H1 (cell line): ENCODE measurements at regions not wholly inside any gene's neighbourhood (a gene's known extent, or its start where the extent isn't known, plus 50 kb on each side); places are given as distances from the start of the nearest gene placed in this dataset.

Experiments used
- CTCF ChIA-PET: fragments of 300-600 bp; sonication (Branson Sonifier 250); formaldehyde crosslinking; loops from one replicate; lab custom pipeline; 2021; ENCODE audit not compliant: partially characterized antibody; lab: Charles Lee
- POLR2A ChIA-PET: fragments of 300-600 bp; sonication (Branson Sonifier 250); formaldehyde crosslinking; loops from one replicate; lab custom pipeline; 2021; ENCODE audit warnings: inconsistent platforms; ENCODE audit not compliant: partially characterized antibody; lab: Charles Lee
- DNase-seq, 2 experiments: peaks; one replicate each; pipeline versions ENCODE4 v3.0.0 to v3.0.0-alpha.2; 2010 to 2022; ENCODE audit warnings: low spot score in 2 of 2, low read depth in 1 of 2, mixed read lengths in 1 of 2
- FAIRE-seq: peaks from 2 replicates; lab custom pipeline; 2011; peaks lifted over from hg19 to GRCh38; lab: Jason Lieb, UNC
- H2AFZ ChIP-seq: 2 replicates; pipeline ENCODE4 v1.8.1; 2012; ENCODE audit warnings: low read length, inconsistent platforms
- H2AK5ac ChIP-seq: 2 replicates; pipeline ENCODE4 v1.6.1; 2013; ENCODE audit warnings: low read depth, low read length
- H2BK120ac ChIP-seq: replicated peaks from 2 replicates; pipeline ENCODE3; 2013; ENCODE audit warnings: low read depth, low read length, inconsistent platforms
- H2BK12ac ChIP-seq: 2 replicates; pipeline ENCODE4 v1.6.1; 2013; ENCODE audit warnings: low read depth, low read length
- H2BK15ac ChIP-seq: 2 replicates; pipeline ENCODE4 v1.6.1; 2013; ENCODE audit warnings: low read length
- H2BK20ac ChIP-seq: 2 replicates; pipeline ENCODE4 v1.6.1; 2013; ENCODE audit warnings: low read length
- H2BK5ac ChIP-seq: 2 replicates; pipeline ENCODE4 v1.6.1; 2013; ENCODE audit warnings: low read depth, low read length
- H3K14ac ChIP-seq: 2 replicates; pipeline ENCODE4 v1.6.1; 2013; ENCODE audit warnings: inconsistent platforms; ENCODE audit not compliant: insufficient read length
- H3K18ac ChIP-seq: 2 replicates; pipeline ENCODE4 v1.6.1; 2013; ENCODE audit warnings: low read length; ENCODE audit errors: extremely low read depth
- H3K23ac ChIP-seq: 2 replicates; pipeline ENCODE4 v1.6.1; 2013; ENCODE audit warnings: inconsistent platforms; ENCODE audit not compliant: insufficient read length
- H3K23me2 ChIP-seq: 2 replicates; pipeline ENCODE4 v1.6.1; 2013; ENCODE audit warnings: low read depth, low read length
- H3K27ac ChIP-seq: 2 replicates; pipeline ENCODE4 v1.6.1; 2011; ENCODE audit warnings: low read depth, low read length, inconsistent platforms
- H3K27me3 ChIP-seq, 4 experiments: replicated peaks in 1 of 4; 1 replicate in 1 of 4; 2 replicates in 3 of 4; pipeline versions ENCODE4 v1.6.1 to v1.8.1; 2011 to 2013; ENCODE audit warnings: low read length in 3 of 4, mild to moderate bottlenecking in 3 of 4, inconsistent platforms in 2 of 4, mixed read lengths in 2 of 4, moderate library complexity in 1 of 4; ENCODE audit not compliant: control insufficient read depth in 3 of 4, insufficient read depth in 3 of 4; ENCODE audit errors: extremely low read depth in 1 of 4
- H3K36me3 ChIP-seq, 4 experiments: 2 replicates each; pipeline versions ENCODE4 v1.6.1 to v1.8.1; 2011 to 2013; ENCODE audit warnings: mild to moderate bottlenecking in 4 of 4, low read length in 3 of 4, moderate library complexity in 2 of 4, control low read depth in 1 of 4, inconsistent platforms in 1 of 4; ENCODE audit not compliant: insufficient read depth in 4 of 4, control insufficient read depth in 2 of 4
- H3K4ac ChIP-seq: replicated peaks from 2 replicates; pipeline ENCODE3; 2013; ENCODE audit warnings: low read length, low read depth, mixed read lengths, inconsistent platforms; ENCODE audit not compliant: insufficient read length
- H3K4me1 ChIP-seq, 4 experiments: replicated peaks in 1 of 4; 1 replicate in 1 of 4; 2 replicates in 3 of 4; pipeline versions ENCODE4 v1.6.1 to v1.8.1; 2011 to 2013; ENCODE audit warnings: low read length in 3 of 4, inconsistent platforms in 2 of 4, mixed read lengths in 1 of 4; ENCODE audit not compliant: insufficient read depth in 4 of 4, control insufficient read depth in 3 of 4
- H3K4me2 ChIP-seq, 2 experiments: 2 replicates each; pipeline versions ENCODE4 v1.6.1 to v1.8.1; 2011 to 2013; ENCODE audit warnings: low read depth in 2 of 2, low read length in 2 of 2, control low read depth in 1 of 2, inconsistent platforms in 1 of 2, mild to moderate bottlenecking in 1 of 2; ENCODE audit not compliant: insufficient read depth in 1 of 2
- H3K4me3 ChIP-seq, 4 experiments: fragments of 200-600, 300-600 bp in 1 of 4; sonication (generic), shearing (Covaris generic), sonication (Bioruptor Twin) in 1 of 4; 2 replicates each; pipeline versions ENCODE4 v1.5.1 to v1.8.1; 2011 to 2016; ENCODE audit warnings: low read length in 4 of 4, low read depth in 3 of 4, control low read depth in 2 of 4, inconsistent platforms in 2 of 4, mild to moderate bottlenecking in 2 of 4, mixed read lengths in 1 of 4, moderate library complexity in 1 of 4; ENCODE audit not compliant: insufficient read depth in 2 of 4; ENCODE audit errors: extremely low read depth in 1 of 4
- H3K56ac ChIP-seq: replicated peaks from 2 replicates; pipeline ENCODE3; 2013; ENCODE audit warnings: low read depth, mild to moderate bottlenecking, mixed read lengths, low read length, inconsistent platforms; ENCODE audit not compliant: insufficient read length
- H3K79me1 ChIP-seq: 2 replicates; pipeline ENCODE4 v1.6.1; 2013; ENCODE audit warnings: low read depth, low read length, control low read depth
- H3K79me2 ChIP-seq, 2 experiments: 2 replicates each; pipeline versions ENCODE4 v1.6.1 to v1.8.1; 2012 to 2013; ENCODE audit warnings: low read length in 2 of 2, mild to moderate bottlenecking in 2 of 2, inconsistent platforms in 1 of 2; ENCODE audit not compliant: insufficient read depth in 2 of 2, control insufficient read depth in 1 of 2
- H3K9ac ChIP-seq, 4 experiments: replicated peaks in 1 of 4; 1 replicate in 1 of 4; 2 replicates in 3 of 4; pipeline versions ENCODE4 v1.6.1 to v1.8.1; 2011 to 2013; ENCODE audit warnings: low read depth in 3 of 4, low read length in 3 of 4, control low read depth in 2 of 4, mild to moderate bottlenecking in 2 of 4, moderate library complexity in 2 of 4, inconsistent platforms in 1 of 4; ENCODE audit errors: extremely low read depth in 1 of 4
- H3K9me3 ChIP-seq, 2 experiments: 2 replicates each; pipeline versions ENCODE4 v1.6.1 to v1.8.1; 2012 to 2013; ENCODE audit warnings: mild to moderate bottlenecking in 2 of 2, moderate library complexity in 2 of 2, control low read depth in 1 of 2, inconsistent platforms in 1 of 2, low read depth in 1 of 2, low read length in 1 of 2, mixed read lengths in 1 of 2; ENCODE audit not compliant: insufficient read depth in 2 of 2
- H4K20me1 ChIP-seq, 2 experiments: replicated peaks in 1 of 2; 2 replicates each; pipeline versions ENCODE3 to v1.8.1; 2011 to 2013; ENCODE audit warnings: inconsistent platforms in 2 of 2, low read length in 2 of 2, mild to moderate bottlenecking in 1 of 2; ENCODE audit not compliant: insufficient read depth in 2 of 2, control insufficient read depth in 1 of 2
- H4K5ac ChIP-seq: 2 replicates; pipeline ENCODE4 v1.6.1; 2013; ENCODE audit warnings: low read length, low read depth, mixed read lengths, inconsistent platforms; ENCODE audit not compliant: insufficient read length
- H4K8ac ChIP-seq: 2 replicates; pipeline ENCODE4 v1.8.0; 2013; ENCODE audit warnings: mild to moderate bottlenecking, moderate library complexity, low read length, inconsistent platforms; ENCODE audit not compliant: insufficient read depth; ENCODE audit errors: extremely low read depth
- H4K91ac ChIP-seq: replicated peaks from 2 replicates; pipeline ENCODE3; 2013; ENCODE audit warnings: low read length, mixed read lengths, inconsistent platforms; ENCODE audit not compliant: insufficient read length
- CBX8 ChIP-seq: fragments of 300-800, 300-1000 bp; sonication (generic); IDR thresholded peaks from 2 replicates; pipeline ENCODE4 v1.7.1; 2016; ENCODE audit warnings: low read depth, low read length, borderline replicate concordance
- WGBS, 2 experiments: shearing (Covaris generic) in 1 of 2; methylation state at CpG; one replicate each; pipeline versions ENCODE4 v1.1.6 to v1.1.7; 2013 to 2015; ENCODE audit warnings: low lambda C conversion rate in 2 of 2, mixed read lengths in 2 of 2, inconsistent platforms in 1 of 2, low coverage in 1 of 2, missing lambda C conversion rate in 1 of 2; ENCODE audit not compliant: insufficient replicate concordance in 2 of 2, insufficient coverage in 1 of 2, insufficient read length in 1 of 2; ENCODE audit errors: extremely low coverage in 1 of 2, missing lambda C conversion rate in 1 of 2; 5-methylcytosine and 5-hydroxymethylcytosine counted together

DNA sequence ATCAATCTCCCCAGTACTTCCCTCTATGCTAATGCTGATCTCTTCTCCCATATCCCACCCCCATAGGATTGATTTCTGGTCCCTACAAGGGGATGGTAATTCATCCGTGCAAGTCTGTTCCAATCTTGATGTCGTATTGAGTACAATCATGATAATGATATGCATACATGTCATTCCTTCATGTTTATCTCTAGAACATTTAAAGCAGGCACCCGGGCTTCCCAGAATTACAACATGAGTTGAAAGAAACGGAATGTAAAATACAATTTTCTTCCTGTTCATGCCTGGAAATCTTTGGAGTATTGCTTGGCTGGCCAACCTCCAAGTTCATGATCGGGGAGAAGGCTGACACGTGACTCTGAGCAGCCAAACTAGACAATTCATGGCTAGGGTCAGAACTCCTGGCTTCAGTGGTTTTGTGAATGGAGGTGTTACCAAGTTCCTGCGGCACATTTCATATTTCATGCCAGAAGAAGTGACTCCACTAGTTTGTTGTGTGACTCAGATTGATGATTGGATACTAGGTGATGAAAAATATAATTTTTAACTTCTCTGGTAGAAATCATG is 66.6 kb downstream of the C9orf152 start:
- Histone ChIP-seq H2BK20ac (no peak overlapping the region), H2BK12ac (no peak overlapping the region), H3K27me3 (no peaks in the 10 kb centered on the region), H4K8ac (no peak overlapping the region), H4K20me1 (peaks cover 0 to 4% of the 10 kb centered on the region in 2 experiments), H3K79me2 (peaks cover 0 to 61% of the 10 kb centered on the region in 2 experiments; a peak in 2 of 4 replicates), H3K9ac (no peak overlapping the region), H3K79me1 (peaks cover 2% of the 10 kb centered on the region), H4K5ac (no peak overlapping the region), H2BK15ac (no peak overlapping the region), H2BK5ac (no peak overlapping the region), H3K9me3 (no peaks in the 10 kb centered on the region), H3K4me1 (no peaks in the 10 kb centered on the region), H3K14ac (no peak overlapping the region), H3K27ac (no peak overlapping the region), H3K4me3 (no peak overlapping the region), H2BK120ac (no peak overlapping the region), H3K56ac (no peak overlapping the region), H3K4me2 (no peak overlapping the region), H2AFZ (no peak overlapping the region), H3K4ac (no peak overlapping the region), H3K18ac (no peak overlapping the region), H4K91ac (no peak overlapping the region), H2AK5ac (no peak overlapping the region), H3K23ac (no peak overlapping the region), H3K23me2 (no peaks in the 10 kb centered on the region), H3K36me3 (peaks cover 0 to 19% (median 11%) of the 10 kb centered on the region in 4 experiments; a peak in 7 of 8 replicates)
- WGBS, 2 experiments = 80% methylated on average over 7 of the region's 7 CpGs; no CpG with 5 or more reads in 1 of the 2 experiments
- no peak for FAIRE-seq
- no peak for DNase-seq
- ChIA-PET CTCF (interaction anchor here (1.1 to 1.8 kb wide), 2 partner anchors 16 to 175 kb away, joined by 3 to 6 read pairs; no protein-coding TSS in a partner anchor), POLR2A (no interaction called here)
- TF ChIP-seq CBX8 = no peak
